K562 (cell line): ENCODE measurements at regions not wholly inside any gene's neighbourhood (a gene's known extent, or its start where the extent isn't known, plus 50 kb on each side); places are given as distances from the start of the nearest gene placed in this dataset.

Experiments
- ATF4 ChIP-seq: fragments of 450-650 bp; formaldehyde crosslinking; IDR thresholded peaks from 2 replicates; pipeline ENCODE4 v1.4.0; 2022; ENCODE audit warnings: mild to moderate bottlenecking, moderate library complexity
- CCAR2 ChIP-seq: fragments of 200-400 bp; formaldehyde crosslinking; IDR thresholded peaks from 2 replicates; pipeline ENCODE4 v1.6.1; 2017; ENCODE audit warnings: mild to moderate bottlenecking, low read depth, low read length
- CLOCK ChIP-seq: fragments of 250-450 bp; sonication (Bioruptor Pico); IDR thresholded peaks from 2 replicates; pipeline ENCODE4 v1.4.0; 2020; ENCODE audit warnings: mild to moderate bottlenecking, moderate library complexity, borderline replicate concordance
- CREBBP ChIP-seq: IDR thresholded peaks from one replicate; pipeline ENCODE4 v1.6.1; 2012; ENCODE audit warnings: low read depth, mild to moderate bottlenecking, control low read depth, inconsistent platforms, low read length
- E4F1 ChIP-seq: fragments of 250-450 bp; sonication (Bioruptor Pico); IDR thresholded peaks from 2 replicates; pipeline ENCODE4 v1.5.0; 2021; ENCODE audit warnings: mild to moderate bottlenecking, borderline replicate concordance
- EP400 ChIP-seq: fragments of 450-650 bp; IDR thresholded peaks from 2 replicates; pipeline ENCODE4 v1.6.1; 2017; ENCODE audit warnings: antibody characterized with exemption, mild to moderate bottlenecking, moderate library complexity
- ESRRB ChIP-seq: fragments of 250-450 bp; sonication (Bioruptor Pico); IDR thresholded peaks from 2 replicates; pipeline ENCODE4 v1.5.0; 2020; ENCODE audit warnings: mild to moderate bottlenecking, moderate library complexity, borderline replicate concordance
- HDAC3 ChIP-seq: fragments of 450-650 bp; IDR thresholded peaks from 2 replicates; pipeline ENCODE4 v1.6.1; 2018; ENCODE audit warnings: borderline replicate concordance, mild to moderate bottlenecking, moderate library complexity; ENCODE audit not compliant: partially characterized antibody
- KLF1 ChIP-seq: fragments of 450-650 bp; IDR thresholded peaks from 2 replicates; pipeline ENCODE4 v1.6.1; 2016; ENCODE audit warnings: missing genetic modification characterization, missing compliant biosample characterization
- KLF16 ChIP-seq: IDR thresholded peaks from 2 replicates; pipeline ENCODE4 v1.6.1; 2016; ENCODE audit warnings: antibody characterized with exemption
- MCM7 ChIP-seq, 2 experiments: fragments of 450-650 bp; IDR thresholded peaks; 2 replicates each; pipeline ENCODE4 v1.6.1; 2016 to 2018
- PHF21A ChIP-seq: fragments of 450-650 bp; IDR thresholded peaks from 2 replicates; pipeline ENCODE4 v1.6.1; 2017; ENCODE audit warnings: low read depth, borderline replicate concordance
- THRA ChIP-seq: fragments of 450-650 bp; IDR thresholded peaks from 2 replicates; pipeline ENCODE4 v1.6.1; 2017; ENCODE audit warnings: mild to moderate bottlenecking, moderate library complexity
- XRCC5 ChIP-seq: fragments of 200-400 bp; formaldehyde crosslinking; IDR thresholded peaks from 2 replicates; pipeline ENCODE4 v1.6.1; 2017; ENCODE audit warnings: low read depth, mild to moderate bottlenecking, low read length
- ZC3H8 ChIP-seq: fragments of 450-650 bp; IDR thresholded peaks from 2 replicates; pipeline ENCODE4 v1.6.1; 2017
- ZNF609 ChIP-seq: sonication (generic); formaldehyde crosslinking; IDR thresholded peaks from 2 replicates; pipeline ENCODE4 v1.8.1; 2023; ENCODE audit warnings: missing genetic modification reagents, mild to moderate bottlenecking, borderline replicate concordance
- ZNF696 ChIP-seq: fragments of 250-450 bp; sonication (Bioruptor Pico); conservative IDR thresholded peaks from 2 replicates; pipeline ENCODE4 v1.4.0; 2020; ENCODE audit warnings: mild to moderate bottlenecking, moderate library complexity

GRCh38 chr2:171244466-171244969 is 83.8 kb upstream of the TLK1 start (continued):
- TF ChIP-seq E4F1 (CRISPR knock-in tag) (no peak), KLF16 (no peak), MCM7 (IDR thresholded peaks at IDR 0.05) (no peak), KLF1 (no peak), EP400 (no peak; the same call in none of the 2 replicates), ZNF609 (CRISPR knock-in tag) (no peak), XRCC5 (no peak), PHF21A (no peak), CLOCK (CRISPR knock-in tag) (no peak), ZNF696 (CRISPR knock-in tag) (no peak), ZC3H8 (no peak), ESRRB (CRISPR knock-in tag) (no peak), ATF4 (CRISPR knock-in tag) (no peak), HDAC3 (no peak), CREBBP (no peak), THRA (no peak), CCAR2 (no peak)
